ENCODE measurements at regions not wholly inside any gene's neighbourhood (a gene's known extent, or its start where the extent isn't known, plus 50 kb on each side); places are given as distances from the start of the nearest gene placed in this dataset.

DNA sequence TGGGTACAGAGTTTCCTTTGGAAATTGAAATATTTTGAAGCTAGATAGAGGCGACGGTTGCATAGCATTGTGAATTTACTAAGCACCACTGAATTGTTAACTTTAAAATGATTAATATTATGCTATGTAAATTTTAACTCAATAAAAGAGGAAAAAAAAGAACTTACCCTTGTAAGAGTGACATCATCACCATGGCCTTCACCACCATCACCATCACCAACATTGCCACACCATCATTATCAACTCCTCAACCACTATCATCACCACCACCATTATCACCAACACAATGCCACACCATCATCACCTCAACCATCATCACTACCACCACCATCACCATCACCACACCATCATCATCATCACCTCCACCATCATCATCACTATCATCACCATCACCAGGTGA is 113.9 kb downstream of the TUBA3C start:
- TF ChIP-seq SREBF1 (IDR thresholded peaks at IDR 0.05; ENCODE audit: low read length) (no peak), GABPA (IDR thresholded peaks at IDR 0.05; ENCODE audit: low read depth) (no peak), YY1 (IDR thresholded peaks at IDR 0.05; ENCODE audit: low read depth, low read length) (no peak), MTA3 (IDR thresholded peaks at IDR 0.05; ENCODE audit: borderline replicate concordance, low read length) (no peak), NR2C1 (IDR thresholded peaks at IDR 0.05) (no peak)
- TF ChIP-seq, protein P1, sequence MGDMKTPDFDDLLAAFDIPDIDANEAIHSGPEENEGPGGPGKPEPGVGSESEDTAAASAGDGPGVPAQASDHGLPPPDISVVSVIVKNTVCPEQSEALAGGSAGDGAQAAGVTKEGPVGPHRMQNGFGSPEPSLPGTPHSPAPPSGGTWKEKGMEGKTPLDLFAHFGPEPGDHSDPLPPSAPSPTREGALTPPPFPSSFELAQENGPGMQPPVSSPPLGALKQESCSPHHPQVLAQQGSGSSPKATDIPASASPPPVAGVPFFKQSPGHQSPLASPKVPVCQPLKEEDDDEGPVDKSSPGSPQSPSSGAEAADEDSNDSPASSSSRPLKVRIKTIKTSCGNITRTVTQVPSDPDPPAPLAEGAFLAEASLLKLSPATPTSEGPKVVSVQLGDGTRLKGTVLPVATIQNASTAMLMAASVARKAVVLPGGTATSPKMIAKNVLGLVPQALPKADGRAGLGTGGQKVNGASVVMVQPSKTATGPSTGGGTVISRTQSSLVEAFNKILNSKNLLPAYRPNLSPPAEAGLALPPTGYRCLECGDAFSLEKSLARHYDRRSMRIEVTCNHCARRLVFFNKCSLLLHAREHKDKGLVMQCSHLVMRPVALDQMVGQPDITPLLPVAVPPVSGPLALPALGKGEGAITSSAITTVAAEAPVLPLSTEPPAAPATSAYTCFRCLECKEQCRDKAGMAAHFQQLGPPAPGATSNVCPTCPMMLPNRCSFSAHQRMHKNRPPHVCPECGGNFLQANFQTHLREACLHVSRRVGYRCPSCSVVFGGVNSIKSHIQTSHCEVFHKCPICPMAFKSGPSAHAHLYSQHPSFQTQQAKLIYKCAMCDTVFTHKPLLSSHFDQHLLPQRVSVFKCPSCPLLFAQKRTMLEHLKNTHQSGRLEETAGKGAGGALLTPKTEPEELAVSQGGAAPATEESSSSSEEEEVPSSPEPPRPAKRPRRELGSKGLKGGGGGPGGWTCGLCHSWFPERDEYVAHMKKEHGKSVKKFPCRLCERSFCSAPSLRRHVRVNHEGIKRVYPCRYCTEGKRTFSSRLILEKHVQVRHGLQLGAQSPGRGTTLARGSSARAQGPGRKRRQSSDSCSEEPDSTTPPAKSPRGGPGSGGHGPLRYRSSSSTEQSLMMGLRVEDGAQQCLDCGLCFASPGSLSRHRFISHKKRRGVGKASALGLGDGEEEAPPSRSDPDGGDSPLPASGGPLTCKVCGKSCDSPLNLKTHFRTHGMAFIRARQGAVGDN (IDR thresholded peaks at IDR 0.05), result no peak
- CTCF ChIA-PET, result no interaction called here
- no TSS peak for BruUV-seq (replicated peaks)
- Histone ChIP-seq H4K20me1 (ENCODE audit: control insufficient read depth, insufficient read depth) (no peaks in the 10 kb centered on the region), H3K36me3 (ENCODE audit: control insufficient read depth in 2 of 2, insufficient read depth in 2 of 2, low read length in 1 of 2) (no peaks in the 10 kb centered on the region), H3K9me3 (replicated peaks; ENCODE audit: control insufficient read depth, insufficient read depth, low read length) (no peaks in the 10 kb centered on the region; the same call in 2 of the 3 replicates), H3K27me3 (replicated peaks in 1 of 2; ENCODE audit: control insufficient read depth in 2 of 2, insufficient read depth in 2 of 2, low read length in 1 of 2) (no peaks in the 10 kb centered on the region), H3K4me1 (ENCODE audit: control insufficient read depth, insufficient read depth, low read length) (no peaks in the 10 kb centered on the region), H3K4me2 (ENCODE audit: control insufficient read depth, insufficient read depth) (no peak overlapping the region), H3K9ac (ENCODE audit: control insufficient read depth, insufficient read depth, low read length) (no peak overlapping the region), H3K79me2 (ENCODE audit: control insufficient read depth, insufficient read depth, low read length) (no peaks in the 10 kb centered on the region), H3K4me3 (no peak overlapping the region), H3K27ac (ENCODE audit: control insufficient read depth, insufficient read depth) (no peak overlapping the region), H2AFZ (ENCODE audit: control insufficient read depth, low read depth, low read length) (no peak overlapping the region)
- 49% methylated on average over 2 of the region's 2 CpGs for WGBS (ENCODE audit: insufficient coverage, insufficient replicate concordance, low lambda C conversion rate, missing lambda C conversion rate)
- SMC1A ChIA-PET (ENCODE audit: uncharacterized antibody, unreplicated experiment), result no interaction called here
- RAD21 ChIA-PET (ENCODE audit: unreplicated experiment), result no interaction called here
- no peak for FAIRE-seq
- POLR2A ChIA-PET, result no interaction called here
- no peak for DNase-seq (ENCODE audit: low read depth, low spot score)
- intact Hi-C loops (cut with micrococcal nuclease; ENCODE audit: unreplicated experiment), result no loop called here
- in situ Hi-C loops (cut with MboI), result no loop called here
- no peak for ATAC-seq

Measured in GM12878 (cell line).